HG03095 (cell line): ENCODE measurements at regions not wholly inside any gene's neighbourhood (a gene's known extent, or its start where the extent isn't known, plus 50 kb on each side); places are given as distances from the start of the nearest gene placed in this dataset.

Experiments used
- ATAC-seq: cut with Tn5 transposase; IDR thresholded peaks from one replicate; pipeline ENCODE4 v1.9.1; 2021; ENCODE audit warnings: moderate library complexity; ENCODE audit not compliant: unreplicated experiment

GRCh38 chr6:28732052-28732451 lies 191.7 kb downstream of the TRIM27 start:
- ATAC-seq = no peak

- ATAC-seq = no peak
Observed at GRCh38 chr6:28734443-28734959, 189.3 kb downstream of the TRIM27 start.

GRCh38 chr6:28736121-28736520 lies 187.7 kb downstream of the TRIM27 start:
- no peak for ATAC-seq

DNA sequence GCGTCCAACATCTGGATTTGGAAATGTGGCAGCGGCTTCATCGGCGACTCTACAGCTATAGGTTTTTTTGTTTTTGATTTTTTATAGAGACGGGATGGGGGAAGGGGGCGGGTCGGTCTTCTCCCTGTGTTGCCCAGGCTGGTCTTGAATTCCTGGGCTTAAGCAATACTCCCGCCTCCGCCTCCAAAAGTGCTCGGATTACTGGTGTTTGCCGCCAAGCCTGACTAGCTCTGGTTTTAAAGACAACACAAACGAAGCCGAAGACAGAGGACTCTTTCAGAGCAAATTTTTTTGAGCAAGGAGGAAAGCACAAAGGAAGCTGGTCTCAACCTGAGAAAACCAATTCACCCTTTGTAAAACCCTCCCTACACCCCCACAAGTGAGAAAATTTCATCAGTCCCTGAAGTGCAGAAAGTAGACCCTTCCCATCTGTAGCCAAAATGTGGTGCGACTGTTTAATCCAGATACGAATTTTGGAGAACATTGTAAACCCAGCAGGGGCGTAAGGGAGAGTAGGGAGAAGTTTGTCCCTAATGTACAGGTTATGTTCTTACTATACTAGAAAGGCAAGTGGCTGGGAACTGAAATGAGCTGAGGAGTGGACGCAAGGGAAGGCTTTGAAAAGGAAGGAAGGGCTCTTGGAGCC lies 185.9 kb downstream of the TRIM27 start:
- no peak for ATAC-seq

DNA sequence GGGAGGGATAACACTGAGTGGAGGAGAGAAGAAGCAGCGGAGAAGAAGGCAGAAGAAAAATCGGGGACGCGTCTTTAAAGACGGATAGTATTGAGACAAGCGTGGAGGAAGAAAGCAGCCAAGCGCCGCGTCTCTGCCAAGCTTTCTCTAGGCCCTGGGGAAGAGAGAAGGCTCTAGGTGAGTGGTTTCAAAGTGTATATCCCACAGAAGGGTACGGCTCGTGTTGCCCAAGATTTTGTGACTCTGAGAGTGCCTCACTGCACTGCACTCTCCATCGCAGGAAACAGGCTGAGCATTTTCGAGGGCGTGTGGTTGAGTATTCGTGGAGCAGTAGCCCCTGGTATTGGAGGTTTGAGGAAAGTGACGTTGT lies 185.4 kb downstream of the TRIM27 start:
- no peak for ATAC-seq

GRCh38 chr6:28741363-28741762 lies 182.4 kb downstream of the TRIM27 start:
- no peak for ATAC-seq

- ATAC-seq = no peak
Observed at GRCh38 chr6:28742668-28743270, 181.0 kb downstream of the TRIM27 start.

DNA sequence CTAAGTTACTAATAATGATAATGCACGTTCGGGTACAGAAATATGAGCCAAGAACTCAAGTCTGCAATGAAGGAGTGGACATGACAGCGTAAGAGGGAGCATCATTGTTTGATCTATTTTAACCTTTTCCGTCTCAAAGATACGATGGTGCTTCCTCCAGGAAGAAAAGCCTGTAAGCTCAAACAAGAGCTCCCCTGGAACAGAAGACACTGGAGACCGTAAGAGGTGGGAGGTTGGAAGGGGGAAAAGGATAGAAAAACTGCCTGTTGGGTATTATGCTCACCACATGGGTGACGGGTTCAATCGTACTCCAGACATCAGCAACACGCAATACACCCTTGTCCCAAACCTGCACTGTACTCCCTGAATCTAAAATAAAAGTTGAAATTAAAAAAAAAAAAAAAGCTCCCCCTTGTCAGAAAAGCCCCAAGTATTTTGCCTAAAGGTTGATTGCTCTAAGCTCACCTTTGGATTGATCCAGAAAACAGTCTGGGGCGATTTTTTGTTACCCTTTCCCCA lies 180.5 kb downstream of the TRIM27 start:
- no peak for ATAC-seq

DNA sequence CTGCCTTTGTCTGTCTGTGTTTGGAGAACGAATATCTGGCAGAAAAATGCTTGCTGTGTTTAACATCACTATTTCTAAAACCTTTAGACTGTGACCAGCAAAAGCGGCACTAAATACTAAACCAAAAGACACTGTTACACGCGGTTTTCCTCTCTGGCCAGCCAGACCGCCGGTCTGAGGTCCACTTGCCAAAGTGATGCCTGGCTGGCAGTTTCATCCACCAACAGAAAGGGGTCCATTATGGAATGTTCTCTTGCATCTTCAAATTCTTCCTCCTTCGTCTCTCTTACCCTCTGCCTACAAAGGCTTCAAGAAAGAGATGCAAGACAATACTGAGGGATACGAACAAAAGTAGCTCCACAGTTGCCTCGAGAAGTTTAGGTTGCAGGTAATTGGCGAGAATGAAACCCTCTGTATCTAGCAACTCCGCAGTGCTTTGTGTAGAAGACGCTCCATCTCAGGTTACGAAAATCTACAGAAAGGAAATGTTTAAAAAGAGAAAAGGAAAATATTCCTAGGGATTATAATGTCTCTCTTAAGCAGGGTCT lies 176.6 kb downstream of the TRIM27 start:
- ATAC-seq = no peak

- ATAC-seq = no peak
Observed at GRCh38 chr6:28747631-28748157, 176.1 kb downstream of the TRIM27 start.

DNA sequence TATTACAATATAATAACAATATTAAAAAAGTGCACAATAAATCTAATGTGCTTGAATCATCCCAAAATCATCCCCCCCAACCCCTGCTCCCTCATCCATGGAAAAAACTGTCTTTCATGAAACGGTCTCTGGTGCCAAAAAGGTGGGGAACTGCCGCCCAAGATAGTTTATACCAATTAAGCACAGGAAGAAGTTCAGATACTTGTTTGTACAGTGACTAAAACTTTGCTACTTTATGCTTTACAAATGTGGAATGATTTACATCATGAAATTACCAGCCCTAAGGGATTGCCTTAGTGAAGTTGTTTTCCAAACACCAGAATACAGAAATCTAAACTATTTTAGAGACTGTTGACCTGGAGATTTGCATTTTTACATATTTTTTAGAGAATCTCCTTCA lies 175.6 kb downstream of the TRIM27 start:
- no peak for ATAC-seq

- no peak for ATAC-seq
Observed at GRCh38 chr6:28750926-28751458, 172.8 kb downstream of the TRIM27 start.

DNA sequence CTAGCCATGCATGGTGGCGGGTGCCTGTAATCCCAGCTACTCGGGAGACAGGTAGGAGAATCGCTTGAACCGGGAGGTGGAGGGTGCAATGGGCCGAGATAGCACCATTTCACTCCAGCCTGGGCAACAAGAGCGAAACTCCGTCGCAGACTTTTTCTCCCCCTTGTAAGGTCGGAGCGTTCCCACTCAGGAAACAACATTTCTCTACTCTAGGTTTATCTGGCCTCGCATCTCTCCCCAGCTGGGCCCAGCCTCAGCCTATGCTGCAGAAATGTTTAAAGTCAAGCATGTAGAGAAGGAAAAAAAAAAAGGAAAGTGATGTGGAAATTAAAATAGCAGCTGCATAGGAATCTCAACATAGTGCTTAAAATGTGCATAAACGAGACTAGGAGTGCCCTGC lies 172.3 kb downstream of the TRIM27 start:
- no peak for ATAC-seq

DNA sequence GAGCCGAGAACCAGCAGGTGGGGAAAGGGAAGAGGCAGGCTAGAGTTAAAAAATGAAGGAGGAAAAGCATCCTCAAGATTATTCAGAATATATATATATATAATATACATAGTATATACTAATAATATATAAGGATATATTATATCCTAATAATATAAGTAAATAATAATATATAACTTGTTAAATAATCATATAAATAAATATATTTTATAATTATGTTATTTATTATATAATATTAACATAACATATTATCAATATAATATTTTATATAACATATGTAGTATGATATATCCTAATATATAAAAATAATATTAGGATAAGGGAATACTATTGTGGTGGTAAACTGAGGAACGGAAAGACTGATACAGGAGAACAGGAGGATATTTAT lies 171.8 kb downstream of the TRIM27 start:
- no peak for ATAC-seq

DNA sequence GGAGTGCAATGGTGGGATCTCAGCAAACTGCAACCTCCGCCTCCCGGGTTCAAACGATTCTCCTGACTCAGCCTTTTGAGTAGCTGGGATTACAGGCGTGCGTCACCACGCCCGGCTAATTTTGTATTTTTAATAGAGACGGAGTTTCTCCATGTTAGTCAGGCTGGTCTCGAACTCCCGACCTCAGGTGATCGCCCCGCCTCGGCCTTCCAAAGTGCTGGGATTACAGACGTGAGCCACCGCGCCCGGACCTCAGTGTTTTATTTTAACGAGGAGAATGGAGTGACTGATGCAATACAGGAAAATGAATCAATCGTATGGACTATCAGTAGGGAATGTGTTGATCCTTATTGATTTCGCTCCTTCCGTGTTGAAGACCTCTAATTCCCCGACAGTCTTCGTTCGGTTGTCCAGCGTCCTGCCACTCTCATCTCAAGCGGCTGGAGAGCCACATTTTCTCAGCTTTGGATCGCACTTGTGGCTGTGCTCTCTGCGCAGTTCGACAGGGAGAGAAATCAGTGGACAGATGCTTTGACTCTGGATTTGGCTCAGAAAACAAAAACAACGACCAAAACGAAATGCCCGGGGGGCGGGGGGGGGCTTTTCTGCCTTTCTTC lies 166.2 kb downstream of the TRIM27 start:
- no peak for ATAC-seq

DNA sequence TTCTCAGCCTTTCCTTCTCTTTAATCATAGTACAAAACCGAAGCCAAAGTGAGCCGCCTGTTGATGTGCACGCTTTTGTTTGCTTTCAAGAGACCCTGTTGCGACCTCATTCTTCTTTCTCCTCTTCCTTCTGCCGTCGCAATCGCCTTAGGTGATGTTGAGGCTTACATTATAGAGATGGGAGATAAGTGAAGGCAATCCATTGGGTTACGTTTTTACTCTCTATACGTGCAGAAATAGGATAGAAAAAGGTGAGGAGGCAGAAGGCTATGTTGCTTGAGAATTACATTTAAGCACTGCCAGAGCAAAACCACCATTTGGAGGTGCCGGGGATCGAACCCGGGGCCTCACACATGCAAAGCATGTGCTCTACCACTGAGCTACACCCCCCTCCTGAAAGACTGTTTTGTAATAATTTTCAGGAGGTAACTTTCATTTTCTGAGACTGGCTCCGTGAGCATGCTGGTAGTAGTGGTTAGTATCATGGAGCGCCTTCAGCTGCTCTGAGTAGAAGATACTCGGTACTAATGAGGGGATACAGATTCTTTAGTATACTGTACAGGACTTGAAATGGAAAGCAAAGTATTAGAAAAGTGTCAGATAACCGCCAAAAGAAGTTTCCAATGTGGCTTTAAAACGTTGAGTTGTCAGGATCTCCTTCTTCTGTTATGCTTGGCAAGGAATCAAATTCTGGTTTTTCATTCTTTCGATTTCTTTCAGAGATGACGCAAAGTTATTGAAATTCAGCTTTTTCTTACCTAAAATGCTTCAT lies 165.6 kb downstream of the TRIM27 start:
- ATAC-seq = no peak

DNA sequence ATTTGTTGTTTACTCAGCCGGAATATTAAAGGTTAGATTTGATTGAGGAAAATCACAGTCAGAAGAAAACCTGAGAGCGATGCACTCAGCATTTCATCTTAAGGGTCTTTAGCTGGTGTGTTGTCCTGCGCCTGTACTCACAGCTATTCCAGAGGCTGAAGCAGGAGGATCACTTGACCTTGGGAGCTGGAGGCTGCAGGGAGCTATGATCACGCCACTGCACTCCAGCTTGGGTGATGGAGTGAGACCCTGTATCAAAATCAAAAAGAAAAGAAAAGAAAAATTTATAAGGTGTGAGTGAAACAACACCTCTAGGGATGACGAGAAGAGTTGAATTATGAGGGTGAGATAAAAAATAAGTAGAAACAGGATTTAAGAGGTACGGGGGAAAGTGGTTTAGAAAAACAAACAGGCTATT lies 165.0 kb downstream of the TRIM27 start:
- no peak for ATAC-seq

- ATAC-seq = no peak
Observed at GRCh38 chr6:28764014-28764723, 159.6 kb downstream of the TRIM27 start.

GRCh38 chr6:28764761-28765282 lies 159.0 kb downstream of the TRIM27 start:
- ATAC-seq = no peak

DNA sequence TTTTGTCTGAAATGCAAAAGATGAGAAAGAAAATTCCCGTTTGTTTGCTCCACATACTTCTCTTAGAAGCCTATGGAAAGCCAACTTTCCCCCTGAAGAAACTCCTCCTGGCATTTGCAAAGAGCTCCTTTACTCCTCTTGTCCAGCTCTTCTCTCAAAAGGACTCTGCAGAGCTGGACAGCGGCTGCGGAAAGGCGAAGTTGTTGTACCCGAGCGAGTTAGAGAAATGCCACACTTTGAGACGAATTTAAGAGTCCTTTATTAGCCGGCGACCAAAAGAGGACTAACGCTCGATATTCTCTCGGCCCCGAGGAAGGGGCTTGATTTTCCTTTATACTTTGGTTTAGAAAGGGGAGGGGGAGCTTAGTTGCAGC lies 157.8 kb downstream of the TRIM27 start:
- no peak for ATAC-seq
